ENCODE measurements at regions not wholly inside any gene's neighbourhood (a gene's known extent, or its start where the extent isn't known, plus 50 kb on each side); places are given as distances from the start of the nearest gene placed in this dataset.

- TF ChIP-seq CTCF (IDR thresholded peaks at IDR 0.05; ENCODE audit: low read depth, low read length, poor library complexity, severe bottlenecking) (no peak), EZH2phosphoT487 (IDR thresholded peaks at IDR 0.05; ENCODE audit: borderline replicate concordance, low read length) (no peak)
These were observed 184.1 kb downstream of the INSIG2 start for GRCh38 chr2:118272391-118272790.

Measured in DOHH2 (cell line).